B cell (primary cell): ENCODE measurements at regions not wholly inside any gene's neighbourhood (a gene's known extent, or its start where the extent isn't known, plus 50 kb on each side); places are given as distances from the start of the nearest gene placed in this dataset.

Experiments
- CTCF ChIP-seq: fragments of 200-600 bp; IDR thresholded peaks from one replicate; pipeline ENCODE4 v1.8.0; 2022; ENCODE audit warnings: antibody characterized with exemption, mild to moderate bottlenecking
- EZH2 ChIP-seq: IDR thresholded peaks from 2 replicates; pipeline ENCODE4 v1.6.1; 2012; ENCODE audit warnings: borderline replicate concordance, low read depth, mild to moderate bottlenecking, moderate library complexity, low read length; ENCODE audit not compliant: insufficient read depth, poor library complexity, severe bottlenecking

DNA sequence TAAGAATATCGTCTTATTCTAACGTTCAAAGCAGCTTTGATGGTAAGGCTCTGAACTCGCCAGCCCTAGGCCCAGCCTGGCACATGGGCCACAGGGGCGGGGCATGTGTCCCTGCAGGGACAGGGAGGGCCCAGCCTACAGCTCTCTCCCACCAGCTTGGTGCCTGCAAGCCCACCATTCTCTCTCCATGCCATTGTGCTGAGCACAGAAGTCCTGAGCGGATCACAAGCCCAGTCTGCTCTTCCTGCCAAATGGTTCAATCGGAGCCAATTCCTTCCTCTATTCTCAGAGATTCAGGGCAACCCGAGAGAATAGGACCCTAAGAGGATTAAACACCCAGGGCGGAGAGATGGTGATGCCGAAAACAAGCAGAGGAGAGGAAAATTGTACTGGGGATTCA is 50.3 kb upstream of the APCDD1 start:
- TF ChIP-seq CTCF (no peak), EZH2 (no peak)
